ENCODE measurements at regions not wholly inside any gene's neighbourhood (a gene's known extent, or its start where the extent isn't known, plus 50 kb on each side); places are given as distances from the start of the nearest gene placed in this dataset.

GRCh38 chr20:51093240-51093763, 70.4 kb upstream of the KCNG1 start (continued):
- TF ChIP-seq RREB1 (CRISPR knock-in tag; IDR thresholded peaks at IDR 0.05) (0 out of 2 replicates have a peak, but pooled peaks have one; percentile 51), RBM17 (IDR thresholded peaks at IDR 0.05; ENCODE audit: borderline replicate concordance, low read depth, low read length) (no peak), ZBTB12 (CRISPR knock-in tag; IDR thresholded peaks at IDR 0.05) (no peak), FOXJ2 (tag; IDR thresholded peaks at IDR 0.05) (no peak), HMGN3 (IDR thresholded peaks at IDR 0.05; ENCODE audit: borderline replicate concordance, extremely low read depth, insufficient read length, low read depth, low read length) (no peak), POLR2G (IDR thresholded peaks at IDR 0.05; ENCODE audit: low read depth, low read length) (no peak), SMARCA4 (IDR thresholded peaks at IDR 0.05) (no peak), ZNF518B (CRISPR knock-in tag; IDR thresholded peaks at IDR 0.05) (no peak), ZNF57 (CRISPR knock-in tag; IDR thresholded peaks at IDR 0.05) (no peak), SRSF9 (IDR thresholded peaks at IDR 0.05; ENCODE audit: borderline replicate concordance, low read depth, low read length) (no peak), FOXO4 (CRISPR knock-in tag; IDR thresholded peaks at IDR 0.05) (no peak), EP300 (IDR thresholded peaks at IDR 0.05; ENCODE audit: low read length) (no peak), ZBTB8A (IDR thresholded peaks at IDR 0.05; ENCODE audit: partially characterized antibody) (no peak), ELF2 (CRISPR knock-in tag; IDR thresholded peaks at IDR 0.05) (no peak), CBFB (CRISPR knock-in tag; IDR thresholded peaks at IDR 0.05) (no peak), ZFX (CRISPR knock-in tag; IDR thresholded peaks at IDR 0.05) (no peak), BACH1 (tag; IDR thresholded peaks at IDR 0.05) (0 out of 2 replicates have a peak, but pooled peaks have one; percentile 33), HCFC1 (IDR thresholded peaks at IDR 0.05; ENCODE audit: low read depth, low read length) (no peak)

Measured in K562 (cell line).